Panc1 (cell line): ENCODE measurements at regions not wholly inside any gene's neighbourhood (a gene's known extent, or its start where the extent isn't known, plus 50 kb on each side); places are given as distances from the start of the nearest gene placed in this dataset.

Experiments
- POLR2AphosphoS5 ChIP-seq: IDR thresholded peaks from 2 replicates; pipeline ENCODE4 v1.6.1; 2012; ENCODE audit warnings: mild to moderate bottlenecking, low read depth, low read length, moderate library complexity
- SIN3A ChIP-seq: IDR thresholded peaks from 2 replicates; pipeline ENCODE4 v1.6.1; 2012; ENCODE audit warnings: low read depth, mild to moderate bottlenecking, low read length, moderate library complexity, borderline replicate concordance; ENCODE audit not compliant: insufficient read depth
- TCF7L2 ChIP-seq: IDR thresholded peaks from 2 replicates; pipeline ENCODE4 v1.6.1; 2011; ENCODE audit warnings: mild to moderate bottlenecking, low read depth, low read length, inconsistent platforms
- TF ChIP-seq, protein P1 (sequence below): fragments of 450-650 bp; IDR thresholded peaks from 2 replicates; pipeline ENCODE4 v1.5.1; 2017; ENCODE audit warnings: mild to moderate bottlenecking
- TF ChIP-seq, protein P2 (sequence below), 2 experiments: IDR thresholded peaks; 2 replicates each; pipeline ENCODE4 v1.6.1; 2011 to 2012; ENCODE audit warnings: low read depth in 2 of 2, control low read depth in 1 of 2, low read length in 1 of 2, mild to moderate bottlenecking in 1 of 2, moderate library complexity in 1 of 2; ENCODE audit not compliant: insufficient read depth in 1 of 2

DNA sequence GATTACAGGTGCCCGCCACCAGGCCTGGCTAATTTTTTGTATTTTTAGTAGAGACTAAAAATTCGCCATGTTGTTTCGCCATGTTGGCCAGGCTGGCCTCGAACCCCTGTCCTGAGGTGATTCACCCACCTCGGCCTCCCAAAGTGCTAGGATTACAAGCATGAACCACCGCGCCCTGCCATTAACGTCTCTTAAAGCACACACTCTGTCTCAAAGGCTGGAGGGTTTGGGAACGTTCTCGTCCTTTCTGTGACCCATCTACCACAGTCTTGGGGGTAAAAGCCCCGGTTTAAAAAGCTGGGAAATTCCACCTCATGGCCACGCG lies 57.8 kb upstream of the ARID1B start:
- TF ChIP-seq, protein P1, sequence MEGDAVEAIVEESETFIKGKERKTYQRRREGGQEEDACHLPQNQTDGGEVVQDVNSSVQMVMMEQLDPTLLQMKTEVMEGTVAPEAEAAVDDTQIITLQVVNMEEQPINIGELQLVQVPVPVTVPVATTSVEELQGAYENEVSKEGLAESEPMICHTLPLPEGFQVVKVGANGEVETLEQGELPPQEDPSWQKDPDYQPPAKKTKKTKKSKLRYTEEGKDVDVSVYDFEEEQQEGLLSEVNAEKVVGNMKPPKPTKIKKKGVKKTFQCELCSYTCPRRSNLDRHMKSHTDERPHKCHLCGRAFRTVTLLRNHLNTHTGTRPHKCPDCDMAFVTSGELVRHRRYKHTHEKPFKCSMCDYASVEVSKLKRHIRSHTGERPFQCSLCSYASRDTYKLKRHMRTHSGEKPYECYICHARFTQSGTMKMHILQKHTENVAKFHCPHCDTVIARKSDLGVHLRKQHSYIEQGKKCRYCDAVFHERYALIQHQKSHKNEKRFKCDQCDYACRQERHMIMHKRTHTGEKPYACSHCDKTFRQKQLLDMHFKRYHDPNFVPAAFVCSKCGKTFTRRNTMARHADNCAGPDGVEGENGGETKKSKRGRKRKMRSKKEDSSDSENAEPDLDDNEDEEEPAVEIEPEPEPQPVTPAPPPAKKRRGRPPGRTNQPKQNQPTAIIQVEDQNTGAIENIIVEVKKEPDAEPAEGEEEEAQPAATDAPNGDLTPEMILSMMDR: no peak
- TF ChIP-seq POLR2AphosphoS5 (no peak), TCF7L2 (no peak), SIN3A (no peak)
- TF ChIP-seq, protein P2, sequence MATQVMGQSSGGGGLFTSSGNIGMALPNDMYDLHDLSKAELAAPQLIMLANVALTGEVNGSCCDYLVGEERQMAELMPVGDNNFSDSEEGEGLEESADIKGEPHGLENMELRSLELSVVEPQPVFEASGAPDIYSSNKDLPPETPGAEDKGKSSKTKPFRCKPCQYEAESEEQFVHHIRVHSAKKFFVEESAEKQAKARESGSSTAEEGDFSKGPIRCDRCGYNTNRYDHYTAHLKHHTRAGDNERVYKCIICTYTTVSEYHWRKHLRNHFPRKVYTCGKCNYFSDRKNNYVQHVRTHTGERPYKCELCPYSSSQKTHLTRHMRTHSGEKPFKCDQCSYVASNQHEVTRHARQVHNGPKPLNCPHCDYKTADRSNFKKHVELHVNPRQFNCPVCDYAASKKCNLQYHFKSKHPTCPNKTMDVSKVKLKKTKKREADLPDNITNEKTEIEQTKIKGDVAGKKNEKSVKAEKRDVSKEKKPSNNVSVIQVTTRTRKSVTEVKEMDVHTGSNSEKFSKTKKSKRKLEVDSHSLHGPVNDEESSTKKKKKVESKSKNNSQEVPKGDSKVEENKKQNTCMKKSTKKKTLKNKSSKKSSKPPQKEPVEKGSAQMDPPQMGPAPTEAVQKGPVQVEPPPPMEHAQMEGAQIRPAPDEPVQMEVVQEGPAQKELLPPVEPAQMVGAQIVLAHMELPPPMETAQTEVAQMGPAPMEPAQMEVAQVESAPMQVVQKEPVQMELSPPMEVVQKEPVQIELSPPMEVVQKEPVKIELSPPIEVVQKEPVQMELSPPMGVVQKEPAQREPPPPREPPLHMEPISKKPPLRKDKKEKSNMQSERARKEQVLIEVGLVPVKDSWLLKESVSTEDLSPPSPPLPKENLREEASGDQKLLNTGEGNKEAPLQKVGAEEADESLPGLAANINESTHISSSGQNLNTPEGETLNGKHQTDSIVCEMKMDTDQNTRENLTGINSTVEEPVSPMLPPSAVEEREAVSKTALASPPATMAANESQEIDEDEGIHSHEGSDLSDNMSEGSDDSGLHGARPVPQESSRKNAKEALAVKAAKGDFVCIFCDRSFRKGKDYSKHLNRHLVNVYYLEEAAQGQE (IDR thresholded peaks at IDR 0.05; ENCODE audit: insufficient read depth in 1 of 2, low read depth in 2 of 2, low read length in 1 of 2): no peak
